Activated CD8-positive, alpha-beta memory T cell treated with anti-CD3 and anti-CD28 coated beads, Interleukin-2, amount 50 U/mL, for 48 hours (primary cell): ENCODE measurements at regions not wholly inside any gene's neighbourhood (a gene's known extent, or its start where the extent isn't known, plus 50 kb on each side); places are given as distances from the start of the nearest gene placed in this dataset.

Source experiments
- DNase-seq: peaks from one replicate; pipeline ENCODE4 v3.0.0-alpha.2; 2020

DNA sequence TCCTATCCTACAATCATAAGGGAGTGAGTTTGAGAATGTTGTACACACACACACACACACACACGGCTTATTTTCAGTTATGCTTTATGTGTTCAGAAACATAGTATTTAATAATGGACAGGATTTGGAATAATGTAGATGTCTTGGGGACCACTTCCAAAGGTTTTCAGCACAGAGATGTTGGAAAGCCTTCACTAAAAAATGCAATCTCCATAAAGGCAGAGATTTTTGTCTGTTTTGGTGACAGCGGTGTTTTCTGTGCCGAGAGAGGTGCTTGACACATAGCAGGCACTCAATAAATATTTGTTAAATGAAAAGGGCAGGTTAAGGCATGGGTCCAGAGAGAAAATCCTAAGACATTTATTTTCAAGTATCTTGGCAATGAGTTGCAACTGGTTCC is 428.2 kb upstream of the RGMA start:
- no peak for DNase-seq

GRCh38 chr15:93515256-93516051 is 426.4 kb upstream of the RGMA start:
- DNase-seq: no peak

DNA sequence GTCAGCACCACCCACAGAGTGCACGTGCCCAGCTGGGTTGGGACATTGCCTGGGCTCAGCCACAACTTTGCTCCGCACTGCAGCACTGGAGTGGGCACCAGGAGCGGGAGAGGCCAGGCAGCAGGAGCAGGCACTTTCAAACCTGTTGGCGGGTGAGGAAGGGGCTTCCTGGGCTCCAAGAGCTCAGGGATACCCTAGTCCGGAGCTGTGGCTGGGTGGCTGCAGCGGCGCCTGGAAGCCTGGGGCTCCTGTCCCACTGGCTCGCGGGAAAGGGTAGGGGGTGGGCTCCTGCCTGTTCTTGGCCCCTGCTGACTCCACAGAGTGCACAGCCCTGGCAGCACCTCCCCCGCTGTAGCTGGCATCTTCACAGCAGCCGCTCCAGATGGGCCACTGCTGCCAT is 417.6 kb upstream of the RGMA start:
- no peak for DNase-seq

DNA sequence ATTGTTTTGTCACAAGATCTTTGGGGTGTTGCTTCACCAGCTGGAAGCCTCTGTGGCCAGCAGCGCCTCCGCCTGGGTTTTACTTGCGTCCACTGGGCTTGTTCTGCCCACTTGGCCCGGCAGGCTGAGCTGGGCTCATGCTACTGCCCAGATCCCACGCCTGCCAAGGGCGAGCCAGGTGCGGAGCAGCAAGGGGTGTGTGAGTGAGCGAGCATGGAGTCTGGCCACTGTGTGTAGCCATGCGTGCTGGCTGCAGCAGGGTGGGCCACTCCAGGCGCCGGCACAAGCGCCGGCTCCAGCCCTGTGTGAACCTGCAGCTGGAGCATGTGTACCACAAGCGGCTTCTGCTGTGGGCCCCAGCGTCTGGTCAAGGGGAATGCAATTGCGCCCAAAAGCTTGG is 416.5 kb upstream of the RGMA start:
- DNase-seq: no peak

GRCh38 chr15:93501946-93502345 is 412.9 kb upstream of the RGMA start:
- no peak for DNase-seq

- no peak for DNase-seq
These were observed 411.1 kb upstream of the RGMA start for GRCh38 chr15:93500155-93500554.

DNA sequence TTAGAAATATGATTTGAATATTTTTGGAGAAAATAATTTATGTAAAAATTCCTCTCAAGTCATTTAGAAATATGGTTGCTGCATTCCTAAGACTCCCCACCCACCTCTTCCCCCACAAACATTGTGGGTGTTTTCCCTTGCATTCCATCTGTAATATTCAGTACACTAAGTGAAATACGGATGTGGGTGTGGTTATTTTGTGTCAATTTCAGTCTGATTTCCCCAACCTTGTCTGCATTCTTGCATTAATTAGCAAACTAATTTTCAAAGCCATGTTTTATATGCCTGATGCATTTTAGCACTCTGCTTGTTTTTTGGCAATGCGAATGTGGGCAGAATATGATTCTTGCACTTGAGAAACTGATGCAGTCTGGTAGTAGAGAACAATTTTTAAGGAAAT is 408.3 kb upstream of the RGMA start:
- DNase-seq: no peak

- no peak for DNase-seq
These were observed 407.9 kb upstream of the RGMA start for GRCh38 chr15:93496888-93497287.

GRCh38 chr15:93495799-93496637 is 407.0 kb upstream of the RGMA start:
- no peak for DNase-seq

DNA sequence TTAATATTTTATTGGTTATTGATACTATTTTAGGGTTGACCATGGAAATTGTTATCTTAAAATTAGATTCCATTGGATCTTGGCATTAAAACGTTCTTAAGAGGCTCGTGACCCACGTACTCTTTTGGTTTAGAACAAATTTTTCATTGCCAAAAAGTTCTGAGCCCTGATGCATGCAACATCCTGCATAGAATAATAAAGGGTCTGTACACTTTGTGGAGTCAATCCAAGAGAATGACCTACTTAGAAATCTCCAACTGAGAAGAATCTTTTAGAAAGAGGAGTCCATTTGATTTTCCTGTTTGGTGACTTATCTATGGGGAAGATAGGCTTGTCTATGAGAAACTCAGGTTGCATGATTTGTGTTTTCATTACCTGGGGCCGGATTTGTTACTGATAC is 404.2 kb upstream of the RGMA start:
- DNase-seq: no peak

GRCh38 chr15:93491291-93491690 is 402.3 kb upstream of the RGMA start:
- no peak for DNase-seq

DNA sequence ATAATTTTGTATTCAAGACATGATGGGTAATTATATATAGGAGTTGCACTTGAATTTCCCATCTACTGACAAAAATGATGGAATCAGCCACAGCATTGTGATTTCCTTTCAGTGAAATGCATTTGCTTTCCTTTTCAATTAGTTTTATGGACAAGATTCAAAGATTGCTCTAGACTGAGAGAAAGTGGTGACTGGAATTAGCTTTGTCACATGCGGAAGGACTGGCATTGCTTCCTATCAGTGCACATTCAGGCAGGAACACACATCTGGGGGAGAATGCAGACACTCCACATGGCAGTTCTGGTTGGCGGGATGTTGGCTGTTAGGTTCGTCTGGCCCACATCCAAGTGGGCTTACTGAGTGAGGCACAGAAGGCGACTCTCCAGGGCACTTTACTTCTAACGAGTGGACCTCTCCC is 399.3 kb upstream of the RGMA start:
- DNase-seq: no peak

- DNase-seq: no peak
These were observed 397.6 kb upstream of the RGMA start for GRCh38 chr15:93486407-93487117.

DNA sequence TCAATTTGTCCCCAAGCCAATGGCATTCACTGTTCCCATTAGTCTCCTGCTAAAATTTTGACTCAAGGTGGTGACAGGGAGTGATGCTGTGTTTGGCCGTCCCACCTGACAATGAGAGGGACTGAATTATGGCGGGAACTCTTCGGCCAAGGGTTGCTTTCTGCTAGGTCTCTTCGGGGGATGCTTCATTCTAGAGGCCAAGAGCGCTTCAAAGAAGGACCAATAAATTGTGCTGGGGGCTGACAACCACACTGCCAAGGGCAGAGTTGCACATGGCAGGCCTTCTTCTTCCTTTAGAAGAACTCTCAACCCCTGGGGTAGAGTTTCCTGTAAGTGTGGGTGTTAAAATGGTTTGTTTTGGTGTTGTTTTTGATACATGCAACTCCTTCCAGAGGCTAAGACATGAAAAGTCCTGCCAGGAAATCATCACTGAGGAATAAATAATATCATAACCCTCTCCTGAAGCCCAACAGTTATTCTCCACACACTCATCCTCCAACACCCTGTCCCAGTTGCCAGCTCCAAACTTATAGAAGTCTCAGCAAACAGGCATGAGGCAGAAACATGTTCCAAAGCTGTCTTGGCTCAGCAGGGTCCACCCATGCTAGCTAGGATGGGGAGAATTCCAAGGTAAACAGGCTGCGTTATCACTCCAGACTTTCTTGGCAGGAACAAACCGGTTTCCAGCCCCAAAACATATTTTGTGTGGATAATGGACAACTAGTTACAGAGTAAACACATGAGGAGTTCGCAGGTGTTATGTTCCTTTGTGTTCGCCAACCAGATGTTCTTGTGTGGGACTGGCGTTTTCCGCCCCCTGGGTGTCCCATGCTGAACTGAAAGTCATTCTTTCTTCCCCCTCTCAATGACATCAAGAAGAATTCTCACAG is 396.7 kb upstream of the RGMA start:
- no peak for DNase-seq

DNA sequence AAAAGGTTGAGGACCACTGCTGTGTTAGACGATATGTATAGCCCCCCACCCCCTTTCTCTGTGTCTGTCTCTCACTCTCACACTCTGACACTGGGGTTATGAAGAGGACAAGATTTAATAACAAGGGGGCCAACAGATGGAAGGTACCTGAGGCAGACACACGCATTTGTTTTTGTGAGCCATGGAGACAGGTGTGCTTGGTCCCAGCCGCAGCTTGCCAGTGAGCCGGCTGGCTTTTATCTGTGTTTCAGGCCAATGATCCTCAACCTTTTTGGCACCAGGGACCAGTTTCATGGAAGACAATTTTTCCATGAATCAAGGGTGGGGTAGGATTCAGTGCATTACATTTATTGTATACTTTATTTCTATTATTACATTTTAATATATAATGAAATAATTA is 394.9 kb upstream of the RGMA start:
- DNase-seq: no peak

DNA sequence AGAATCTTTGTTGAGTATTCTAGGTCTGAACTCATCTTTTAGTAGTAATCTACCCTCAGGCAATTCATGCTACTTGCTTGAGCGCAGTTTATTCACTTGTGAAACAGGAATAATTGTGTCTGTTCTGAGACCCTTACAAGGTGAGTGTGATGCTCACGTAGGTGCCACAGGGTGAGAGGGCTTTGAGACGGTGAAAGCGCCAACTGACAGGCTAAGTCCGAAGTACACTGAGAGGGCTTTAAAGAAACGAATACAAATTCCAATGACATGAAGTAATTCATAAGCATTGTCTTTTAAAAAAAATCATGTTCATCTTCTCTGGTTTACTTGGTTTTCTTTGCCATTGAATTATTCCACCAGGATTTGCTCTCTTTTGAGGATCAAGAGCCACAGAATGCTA is 393.7 kb upstream of the RGMA start:
- no peak for DNase-seq

GRCh38 chr15:93479715-93480114 is 390.7 kb upstream of the RGMA start:
- no peak for DNase-seq

- DNase-seq: no peak
These were observed 389.9 kb upstream of the RGMA start for GRCh38 chr15:93478947-93479346.

DNA sequence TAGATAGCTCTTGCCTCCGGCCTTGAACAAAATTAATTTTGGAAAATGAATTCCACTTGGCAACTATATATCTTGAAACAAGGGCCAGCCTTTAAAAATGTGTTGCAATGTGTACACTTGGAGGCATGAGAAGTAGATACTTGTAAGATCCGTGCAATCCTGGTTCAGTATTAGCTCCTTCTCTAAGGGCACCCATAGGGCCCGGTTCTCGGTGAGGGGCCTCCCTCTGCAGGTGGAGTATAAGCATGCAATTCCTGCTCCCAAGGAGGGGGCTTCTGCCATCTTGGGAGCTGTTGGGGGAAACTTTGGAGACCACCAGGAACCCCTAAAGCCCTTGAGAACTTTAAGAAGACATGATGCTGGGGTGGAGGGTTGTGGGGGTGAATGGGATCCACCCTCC is 388.7 kb upstream of the RGMA start:
- no peak for DNase-seq

- no peak for DNase-seq
These were observed 388.2 kb upstream of the RGMA start for GRCh38 chr15:93477188-93477587.

DNA sequence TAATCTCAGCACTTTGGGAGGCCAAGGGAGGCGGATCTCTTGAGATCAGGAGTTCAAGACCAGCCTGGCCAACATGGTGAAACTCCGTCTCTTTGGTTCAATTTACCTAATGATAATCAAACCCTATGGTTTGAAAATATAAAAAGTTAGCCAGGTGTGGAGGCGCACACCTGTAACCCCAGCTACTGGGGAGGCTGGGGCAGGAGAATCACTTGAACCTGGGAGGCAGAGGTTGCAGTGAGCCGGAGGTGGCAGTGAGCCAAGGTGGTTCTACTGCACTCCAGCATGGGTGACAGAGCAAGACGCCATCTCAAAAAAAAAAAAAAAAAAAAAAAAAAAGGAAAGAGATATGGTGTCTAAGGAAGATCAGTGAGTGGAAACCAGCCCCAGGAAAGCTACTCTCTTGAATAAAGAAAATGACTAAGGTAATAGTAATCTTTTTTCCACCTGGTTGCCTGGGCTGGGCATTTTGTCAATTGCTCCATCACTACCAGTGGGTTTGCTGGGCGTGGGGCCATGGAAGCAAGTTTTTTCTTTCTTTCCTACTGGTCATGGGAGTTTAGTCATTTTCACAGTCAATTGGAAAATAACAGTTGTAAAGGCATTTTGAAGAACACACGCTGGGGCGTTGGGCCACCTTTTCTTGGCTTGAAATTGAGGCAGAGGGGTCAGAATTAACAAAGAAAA is 387.6 kb upstream of the RGMA start:
- no peak for DNase-seq

DNA sequence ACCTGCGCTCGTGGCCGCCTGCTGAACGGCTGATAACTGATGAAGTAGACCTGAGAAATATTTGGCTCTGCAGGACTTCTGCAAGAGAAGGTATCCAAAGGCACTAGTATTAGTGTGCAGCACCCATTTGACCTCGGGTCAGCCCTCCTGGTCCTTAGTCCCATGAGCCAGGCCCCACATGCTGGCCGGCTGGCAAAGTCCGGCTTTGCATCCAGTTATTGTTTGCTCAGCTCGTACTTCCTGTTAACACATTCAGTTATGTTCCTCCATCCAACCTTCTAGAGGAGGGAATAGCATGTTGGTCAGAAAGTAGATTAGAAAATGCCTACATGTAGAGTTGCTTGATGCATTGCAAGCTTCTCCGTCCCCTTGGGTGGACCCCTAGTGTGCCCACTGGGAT is 385.7 kb upstream of the RGMA start:
- DNase-seq: no peak
